Activated CD8-positive, alpha-beta memory T cell treated with anti-CD3 and anti-CD28 coated beads, Interleukin-2, amount 50 U/mL, for 24 hours (primary cell): ENCODE measurements at regions not wholly inside any gene's neighbourhood (a gene's known extent, or its start where the extent isn't known, plus 50 kb on each side); places are given as distances from the start of the nearest gene placed in this dataset.

Experiments
- DNase-seq: peaks from one replicate; pipeline ENCODE4 v3.0.0-alpha.2; 2020; ENCODE audit errors: extremely low read depth

- no peak for DNase-seq
Measured at GRCh38 chr21:41076064-41076463, 91.9 kb upstream of the BACE2 start.

- DNase-seq: no peak
Measured at GRCh38 chr21:41079159-41079558, 88.8 kb upstream of the BACE2 start.

- DNase-seq: no peak
Measured at GRCh38 chr21:41080485-41081121, 87.4 kb upstream of the BACE2 start.

GRCh38 chr21:41086569-41086968 lies 81.4 kb upstream of the BACE2 start:
- no peak for DNase-seq

GRCh38 chr21:41090981-41091380 lies 77.0 kb upstream of the BACE2 start:
- no peak for DNase-seq

GRCh38 chr21:41091616-41092015 lies 76.3 kb upstream of the BACE2 start:
- no peak for DNase-seq

GRCh38 chr21:41092312-41092711 lies 75.6 kb upstream of the BACE2 start:
- no peak for DNase-seq

- DNase-seq: no peak
Measured at GRCh38 chr21:41095983-41096382, 72.0 kb upstream of the BACE2 start.

- DNase-seq: no peak
Measured at GRCh38 chr21:41098076-41098475, 69.9 kb upstream of the BACE2 start.

GRCh38 chr21:41098481-41099042 lies 69.4 kb upstream of the BACE2 start:
- DNase-seq: no peak

GRCh38 chr21:41100826-41101550 lies 67.0 kb upstream of the BACE2 start:
- no peak for DNase-seq

- DNase-seq: no peak
Measured at GRCh38 chr21:41102281-41102680, 65.7 kb upstream of the BACE2 start.

GRCh38 chr21:41107602-41108001 lies 60.4 kb upstream of the BACE2 start:
- no peak for DNase-seq

GRCh38 chr21:41108668-41109585 lies 59.0 kb upstream of the BACE2 start:
- no peak for DNase-seq

- no peak for DNase-seq
Measured at GRCh38 chr21:41110161-41110560, 57.8 kb upstream of the BACE2 start.

- no peak for DNase-seq
Measured at GRCh38 chr21:41110664-41111063, 57.3 kb upstream of the BACE2 start.

- no peak for DNase-seq
Measured at GRCh38 chr21:41111681-41112080, 56.3 kb upstream of the BACE2 start.

GRCh38 chr21:41112740-41113692 lies 54.9 kb upstream of the BACE2 start:
- no peak for DNase-seq

GRCh38 chr21:41115851-41116250 lies 52.1 kb upstream of the BACE2 start:
- no peak for DNase-seq
